Nephron (organoid): ENCODE measurements at regions not wholly inside any gene's neighbourhood (a gene's known extent, or its start where the extent isn't known, plus 50 kb on each side); places are given as distances from the start of the nearest gene placed in this dataset.
A peak's percentile ranks its signal among the peaks of the same experiment; 100 is the strongest.
"Not testable (repeated sequence)": the region's sequence is repeated elsewhere in the genome, so short reads cannot be mapped to it uniquely, and the experiment has no call there.

Experiments
- H3K27ac Mint-ChIP-seq, 3 experiments: 2 replicates each; pipeline ENCODE4 v1.8.0; 2020; ENCODE audit warnings: mixed read lengths in 3 of 3, mild to moderate bottlenecking in 2 of 3, moderate library complexity in 1 of 3
- H3K27me3 Mint-ChIP-seq: 2 replicates; pipeline ENCODE4 v1.8.0; 2021; ENCODE audit warnings: low read depth, mild to moderate bottlenecking, moderate library complexity, mixed read lengths
- H3K36me3 Mint-ChIP-seq: 2 replicates; pipeline ENCODE4 v1.8.0; 2020; ENCODE audit warnings: low read depth, mixed read lengths
- H3K4me1 Mint-ChIP-seq: 2 replicates; pipeline ENCODE4 v1.8.0; 2020; ENCODE audit warnings: mixed read lengths
- H3K4me3 Mint-ChIP-seq, 3 experiments: 2 replicates each; pipeline ENCODE4 v1.8.0; 2020; ENCODE audit warnings: mild to moderate bottlenecking in 3 of 3, mixed read lengths in 3 of 3, moderate library complexity in 2 of 3
- H3K9me3 Mint-ChIP-seq: 2 replicates; pipeline ENCODE4 v1.8.0; 2020; ENCODE audit warnings: mixed read lengths
- TF ChIP-seq, protein P1 (sequence below), 3 experiments: fragments of 200-600 bp; sonication (generic); IDR thresholded peaks; one replicate each; pipeline ENCODE4 v1.5.0; 2021; ENCODE audit warnings: antibody characterized with exemption in 3 of 3; ENCODE audit not compliant: unreplicated experiment in 3 of 3

DNA sequence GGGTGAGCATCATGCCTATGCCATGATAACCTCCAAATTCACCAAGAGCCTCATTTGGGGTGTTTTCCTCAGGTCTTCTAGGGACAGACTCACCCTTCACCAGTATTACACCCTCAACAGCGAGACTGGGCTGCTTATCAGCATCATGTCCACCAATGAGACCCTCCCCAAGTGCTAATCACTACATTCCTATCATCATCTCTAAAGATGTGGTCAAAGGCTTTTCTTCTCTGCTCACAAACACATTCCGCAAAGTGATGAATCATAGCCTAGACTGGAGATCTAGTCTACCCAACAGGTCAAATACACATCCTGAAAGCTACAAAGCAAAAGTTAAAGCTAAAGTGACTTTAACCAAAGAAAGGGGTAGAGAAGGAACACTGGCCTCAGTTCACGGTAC lies 75.3 kb upstream of the C7orf33 start:
- Mint-ChIP-seq H3K27ac (no peak overlapping the region), H3K4me1 (peaks cover 4% of the 10 kb centered on the region), H3K4me3 (no peak overlapping the region), H3K9me3 (peaks cover 8% of the 10 kb centered on the region), H3K36me3 (no peaks in the 10 kb centered on the region), H3K27me3 (no peaks in the 10 kb centered on the region)
- TF ChIP-seq, protein P1, sequence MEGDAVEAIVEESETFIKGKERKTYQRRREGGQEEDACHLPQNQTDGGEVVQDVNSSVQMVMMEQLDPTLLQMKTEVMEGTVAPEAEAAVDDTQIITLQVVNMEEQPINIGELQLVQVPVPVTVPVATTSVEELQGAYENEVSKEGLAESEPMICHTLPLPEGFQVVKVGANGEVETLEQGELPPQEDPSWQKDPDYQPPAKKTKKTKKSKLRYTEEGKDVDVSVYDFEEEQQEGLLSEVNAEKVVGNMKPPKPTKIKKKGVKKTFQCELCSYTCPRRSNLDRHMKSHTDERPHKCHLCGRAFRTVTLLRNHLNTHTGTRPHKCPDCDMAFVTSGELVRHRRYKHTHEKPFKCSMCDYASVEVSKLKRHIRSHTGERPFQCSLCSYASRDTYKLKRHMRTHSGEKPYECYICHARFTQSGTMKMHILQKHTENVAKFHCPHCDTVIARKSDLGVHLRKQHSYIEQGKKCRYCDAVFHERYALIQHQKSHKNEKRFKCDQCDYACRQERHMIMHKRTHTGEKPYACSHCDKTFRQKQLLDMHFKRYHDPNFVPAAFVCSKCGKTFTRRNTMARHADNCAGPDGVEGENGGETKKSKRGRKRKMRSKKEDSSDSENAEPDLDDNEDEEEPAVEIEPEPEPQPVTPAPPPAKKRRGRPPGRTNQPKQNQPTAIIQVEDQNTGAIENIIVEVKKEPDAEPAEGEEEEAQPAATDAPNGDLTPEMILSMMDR (IDR thresholded peaks at IDR 0.05; ENCODE audit: unreplicated experiment in 3 of 3), result no peak

DNA sequence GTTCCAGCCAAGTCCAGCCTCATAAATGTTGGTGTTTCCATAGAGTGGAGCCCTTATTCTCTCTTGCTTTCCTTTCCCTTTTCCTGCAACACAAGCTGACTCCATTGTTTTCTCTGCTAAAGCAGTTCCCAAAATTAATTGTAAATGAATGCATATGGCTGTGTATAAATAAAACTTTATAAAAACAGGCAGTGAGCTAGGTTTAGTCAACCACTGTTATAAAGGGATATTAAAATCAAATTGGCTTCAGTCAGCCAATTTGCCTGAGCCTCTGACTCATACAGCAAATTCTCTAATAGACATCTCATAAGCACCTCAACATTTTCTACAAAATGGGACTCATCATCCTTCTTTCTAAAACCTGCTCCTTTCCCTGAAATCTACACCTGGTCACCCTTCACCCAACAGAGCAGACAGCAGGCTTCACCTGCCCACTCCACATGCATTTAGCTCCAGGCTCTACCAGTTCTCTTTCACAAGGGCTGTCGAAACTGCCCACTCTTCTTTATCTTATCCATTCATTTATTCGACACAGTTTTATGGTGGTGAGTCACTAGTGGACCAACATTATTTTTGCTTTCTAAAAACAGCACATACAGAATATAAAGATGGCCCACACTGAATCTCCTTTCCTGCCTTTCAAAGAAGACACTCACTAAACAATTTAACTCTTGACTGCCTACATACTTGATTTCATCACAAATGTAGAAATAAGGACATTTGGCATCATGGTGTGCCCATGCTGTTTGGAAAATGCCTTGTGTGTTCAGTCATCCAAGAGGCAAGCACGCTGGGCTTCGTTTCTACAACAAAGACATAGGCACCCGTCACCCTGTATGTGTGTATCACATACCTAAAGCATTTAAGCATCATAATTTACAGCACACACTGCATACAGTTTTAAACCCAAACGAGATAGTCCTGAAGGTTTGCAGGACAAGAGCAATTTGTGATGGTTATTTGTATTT lies 74.6 kb upstream of the C7orf33 start:
- Mint-ChIP-seq H3K4me1 (peaks cover 6% of the 10 kb centered on the region), H3K27ac (no peak overlapping the region), H3K36me3 (no peaks in the 10 kb centered on the region), H3K9me3 (peaks cover 10% of the 10 kb centered on the region), H3K4me3 (no peak overlapping the region), H3K27me3 (no peaks in the 10 kb centered on the region)
- TF ChIP-seq, protein P1 (IDR thresholded peaks at IDR 0.05; ENCODE audit: unreplicated experiment in 3 of 3), result no peak

DNA sequence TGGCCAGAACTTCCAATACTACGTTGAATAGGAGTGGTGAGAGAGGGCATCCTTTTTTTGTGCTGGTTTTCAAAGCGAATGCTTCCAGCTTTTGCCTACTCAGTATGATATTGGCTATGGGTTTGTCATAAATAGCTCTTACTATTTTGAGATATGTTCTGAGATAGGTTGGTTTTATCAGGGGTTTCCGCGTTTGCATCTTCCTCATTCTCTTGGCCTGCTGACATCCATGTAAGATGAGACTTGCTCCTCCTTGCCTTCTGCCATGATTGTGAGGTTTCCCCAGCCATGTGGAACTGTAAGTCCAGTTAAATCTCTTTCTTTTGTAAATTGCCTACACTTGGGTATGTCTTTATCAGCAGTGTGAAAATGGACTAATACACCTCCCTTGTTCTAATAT lies 71.2 kb upstream of the C7orf33 start:
- H3K27me3 Mint-ChIP-seq, H3K36me3 Mint-ChIP-seq, H3K27ac Mint-ChIP-seq, H3K4me3 Mint-ChIP-seq: not testable (repeated sequence)
- peaks cover 30% of the 10 kb centered on the region for H3K4me1 Mint-ChIP-seq
- H3K9me3 Mint-ChIP-seq, result peaks cover 10% of the 10 kb centered on the region

DNA sequence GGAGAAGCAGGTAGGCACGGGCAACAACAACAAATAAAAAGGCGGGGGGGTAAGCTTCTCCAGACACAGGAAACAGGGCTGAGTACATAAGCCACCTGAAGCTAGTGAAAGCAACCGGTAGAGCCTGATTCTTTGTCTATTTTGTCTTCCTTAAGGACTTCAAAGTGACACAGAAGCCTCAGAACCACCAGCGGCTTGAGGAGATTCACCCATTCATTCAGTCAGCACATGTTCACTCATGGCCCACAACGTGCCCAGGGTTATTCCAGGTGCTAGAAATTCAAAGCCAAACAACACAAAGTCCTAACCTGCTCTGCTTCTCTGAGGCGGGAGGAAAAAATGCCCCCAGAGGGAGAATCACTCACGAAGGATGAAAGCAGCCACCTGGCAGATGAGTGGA lies 69.3 kb upstream of the C7orf33 start:
- H3K36me3 Mint-ChIP-seq, result no peaks in the 10 kb centered on the region
- no peak overlapping the region for H3K4me3 Mint-ChIP-seq
- peaks cover 6% of the 10 kb centered on the region for H3K9me3 Mint-ChIP-seq
- H3K27ac Mint-ChIP-seq, result no peak overlapping the region
- H3K4me1 Mint-ChIP-seq, result peaks cover 44% of the 10 kb centered on the region
- peaks cover 6% of the 10 kb centered on the region for H3K27me3 Mint-ChIP-seq
- TF ChIP-seq, protein P1 (IDR thresholded peaks at IDR 0.05; ENCODE audit: unreplicated experiment in 3 of 3), result no peak

DNA sequence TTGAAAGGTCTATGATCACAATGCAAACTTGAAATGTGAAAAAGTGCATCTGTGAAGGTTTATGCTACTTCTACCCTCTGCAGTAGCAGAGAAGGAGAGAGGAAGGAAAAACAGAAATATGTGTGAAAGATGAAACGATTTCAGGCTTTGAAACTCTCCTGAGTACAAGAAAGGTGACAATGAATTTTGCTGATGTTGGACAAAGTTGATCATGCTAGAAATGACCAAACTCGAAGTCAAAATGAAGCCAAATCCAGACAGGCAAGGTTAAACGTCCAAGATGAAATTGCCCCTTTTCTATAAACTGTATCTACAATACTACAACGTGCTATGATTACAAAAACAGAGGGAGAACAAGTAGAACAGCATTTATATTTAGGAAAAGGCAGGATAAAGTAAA lies 67.0 kb upstream of the C7orf33 start:
- Mint-ChIP-seq H3K27me3 (peaks cover 6% of the 10 kb centered on the region), H3K27ac (no peak overlapping the region), H3K4me1 (peaks cover 49% of the 10 kb centered on the region), H3K9me3 (peaks cover 5% of the 10 kb centered on the region), H3K36me3 (no peaks in the 10 kb centered on the region), H3K4me3 (no peak overlapping the region)
- TF ChIP-seq, protein P1 (IDR thresholded peaks at IDR 0.05; ENCODE audit: unreplicated experiment in 3 of 3), result no peak

DNA sequence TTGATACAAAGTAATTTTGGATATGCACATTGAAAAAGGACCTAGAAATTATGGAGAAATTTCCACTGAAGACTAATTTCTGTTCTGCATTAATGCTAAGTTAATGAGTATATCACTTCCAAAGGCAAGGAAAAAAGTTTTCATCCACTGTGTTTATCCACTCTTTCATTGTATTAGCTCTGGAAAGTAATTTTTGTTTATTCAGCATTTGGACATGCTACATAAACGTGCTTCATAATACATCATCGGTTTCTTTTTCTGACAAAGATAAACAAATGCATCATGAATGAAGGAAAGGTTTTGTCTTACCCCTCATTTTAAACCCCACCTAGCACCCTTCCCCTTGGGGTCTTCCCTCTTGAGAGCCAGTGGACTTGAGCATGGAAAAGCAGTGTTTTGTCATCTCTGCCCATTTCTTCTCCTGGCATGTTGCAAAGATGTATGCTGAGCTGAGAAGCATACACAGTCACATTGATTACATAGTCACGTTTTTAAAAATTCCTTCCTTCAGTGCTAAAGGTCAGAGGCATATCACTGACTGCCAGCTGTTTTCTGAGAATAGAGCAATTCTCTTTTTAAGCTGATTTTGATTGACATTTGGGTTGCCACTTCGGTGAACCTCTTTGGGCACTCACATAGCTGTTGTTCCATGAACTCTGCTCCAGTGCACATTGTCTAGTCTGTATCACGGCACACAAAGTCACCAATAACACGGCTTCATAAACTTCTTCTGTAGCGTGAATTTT lies 65.9 kb upstream of the C7orf33 start:
- Mint-ChIP-seq H3K9me3 (peaks cover 3% of the 10 kb centered on the region), H3K36me3 (no peaks in the 10 kb centered on the region), H3K27ac (peak overlapping the region in 2 of 3 experiments; percentile 23 to 50), H3K4me1 (peaks cover 55% of the 10 kb centered on the region), H3K4me3 (no peak overlapping the region), H3K27me3 (peaks cover 6% of the 10 kb centered on the region)
- TF ChIP-seq, protein P1 (IDR thresholded peaks at IDR 0.05; ENCODE audit: unreplicated experiment in 3 of 3), result no peak
